ENCODE measurements at regions not wholly inside any gene's neighbourhood (a gene's known extent, or its start where the extent isn't known, plus 50 kb on each side); places are given as distances from the start of the nearest gene placed in this dataset.
"Not testable (repeated sequence)": the region's sequence is repeated elsewhere in the genome, so short reads cannot be mapped to it uniquely, and the experiment has no call there.

DNA sequence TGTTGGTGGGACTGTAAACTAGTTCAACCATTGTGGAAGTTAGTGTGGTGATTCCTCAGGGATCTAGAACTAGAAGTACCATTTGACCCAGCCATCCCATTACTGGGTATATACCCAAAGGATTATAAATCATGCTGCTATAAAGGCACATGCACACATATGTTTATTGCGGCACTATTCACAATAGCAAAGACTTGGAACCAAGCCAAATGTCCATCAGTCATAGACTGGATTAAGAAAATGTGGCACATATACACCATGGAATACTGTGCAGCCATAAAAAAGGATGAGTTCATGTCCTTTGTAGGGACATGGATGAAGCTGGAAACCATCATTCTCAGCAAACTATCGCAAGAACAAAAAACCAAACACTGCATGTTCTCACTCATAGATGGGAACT is 334.5 kb upstream of the SPRY2 start:
- DNase-seq = not testable (repeated sequence)

DNA sequence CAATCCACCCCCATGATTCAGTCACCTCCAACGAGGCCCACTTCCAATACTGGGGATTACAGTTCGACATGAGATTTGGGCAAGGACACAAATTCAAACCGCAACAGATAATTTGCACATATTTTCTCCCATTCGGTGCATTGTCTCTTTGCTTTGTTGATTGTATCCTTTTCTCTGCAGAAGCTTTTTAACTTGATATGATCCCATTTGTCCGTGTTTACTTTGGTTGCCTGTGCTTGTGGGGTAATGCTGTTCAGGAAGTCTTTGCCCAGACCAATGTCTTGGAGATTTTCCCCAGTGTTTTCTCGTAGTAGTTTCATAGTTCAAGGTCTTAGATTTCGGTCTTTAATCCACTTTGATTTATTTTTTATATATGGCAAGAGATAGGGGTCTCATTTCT is 330.8 kb upstream of the SPRY2 start:
- no peak for DNase-seq

DNA sequence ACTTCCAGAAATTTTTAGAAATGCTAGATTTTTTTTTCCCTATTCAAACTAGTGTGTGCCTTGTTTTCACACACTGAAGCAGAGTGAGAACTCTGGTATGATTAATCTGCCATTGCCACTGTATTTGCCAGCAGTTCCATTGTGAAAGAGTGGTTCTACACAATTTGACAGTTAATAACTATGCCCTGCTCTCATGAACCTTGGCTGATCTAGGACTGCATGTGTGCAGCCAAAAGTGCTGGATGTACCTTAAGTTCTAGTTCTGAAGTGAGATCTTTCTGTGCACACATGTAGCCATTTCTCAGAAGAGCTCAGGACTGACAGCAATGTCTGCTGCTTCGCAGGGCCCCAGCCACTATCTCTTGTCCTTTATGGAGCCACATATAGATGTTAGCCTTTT is 328.2 kb upstream of the SPRY2 start:
- DNase-seq = no peak

DNA sequence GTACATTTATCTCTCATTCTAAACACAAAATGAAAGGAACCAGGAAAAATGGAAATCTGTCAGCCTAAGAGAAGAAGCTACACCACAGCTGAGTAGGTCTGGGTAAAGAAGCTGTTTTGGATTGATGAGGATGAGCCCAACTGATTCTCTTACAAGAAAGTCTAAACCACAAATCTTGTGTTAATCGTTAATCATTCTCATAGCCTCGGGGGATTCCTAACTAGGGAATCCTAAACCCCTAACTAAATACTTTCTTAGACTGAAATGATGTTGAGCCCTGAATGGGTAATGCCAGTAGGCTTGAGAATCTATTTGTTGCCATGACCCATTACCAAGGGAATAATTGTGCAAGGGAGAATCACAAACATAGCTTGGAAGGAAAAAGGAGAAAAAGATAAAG is 327.5 kb upstream of the SPRY2 start:
- DNase-seq = no peak

DNA sequence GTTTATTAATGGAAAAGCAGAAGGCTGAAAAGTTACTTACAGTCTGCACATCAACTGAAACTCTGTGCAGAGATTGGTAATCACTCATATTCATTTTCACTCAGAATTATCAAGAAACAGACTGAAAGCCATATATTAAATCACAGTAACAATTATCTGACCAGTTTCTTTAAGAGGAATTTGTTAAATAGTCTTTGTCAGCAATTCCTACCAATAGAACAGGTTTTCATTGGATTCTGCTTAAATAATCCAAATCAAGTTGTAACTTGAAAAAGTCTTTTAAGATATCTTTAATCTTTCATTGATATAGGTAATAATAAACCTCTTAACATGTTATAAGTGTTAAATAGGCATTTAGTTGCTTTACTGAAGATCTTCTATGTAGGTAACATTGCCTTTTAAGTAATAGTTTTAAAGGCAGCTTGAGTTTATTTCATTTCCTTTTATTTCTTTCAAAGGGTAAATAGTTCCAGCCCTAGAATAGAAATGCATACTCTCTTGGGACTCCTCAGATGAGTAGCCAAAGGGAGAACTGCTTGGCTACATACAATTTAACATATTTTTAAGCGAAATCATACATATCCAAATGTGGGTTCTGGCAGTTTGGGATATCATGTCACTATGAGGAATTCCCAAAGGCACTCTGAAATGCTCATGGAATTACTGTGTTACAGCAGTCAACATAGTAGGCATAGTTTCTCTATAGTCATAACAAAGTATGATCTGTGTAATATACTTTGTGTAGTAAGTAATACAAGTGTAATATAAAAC is 326.0 kb upstream of the SPRY2 start:
- DNase-seq = no peak

DNA sequence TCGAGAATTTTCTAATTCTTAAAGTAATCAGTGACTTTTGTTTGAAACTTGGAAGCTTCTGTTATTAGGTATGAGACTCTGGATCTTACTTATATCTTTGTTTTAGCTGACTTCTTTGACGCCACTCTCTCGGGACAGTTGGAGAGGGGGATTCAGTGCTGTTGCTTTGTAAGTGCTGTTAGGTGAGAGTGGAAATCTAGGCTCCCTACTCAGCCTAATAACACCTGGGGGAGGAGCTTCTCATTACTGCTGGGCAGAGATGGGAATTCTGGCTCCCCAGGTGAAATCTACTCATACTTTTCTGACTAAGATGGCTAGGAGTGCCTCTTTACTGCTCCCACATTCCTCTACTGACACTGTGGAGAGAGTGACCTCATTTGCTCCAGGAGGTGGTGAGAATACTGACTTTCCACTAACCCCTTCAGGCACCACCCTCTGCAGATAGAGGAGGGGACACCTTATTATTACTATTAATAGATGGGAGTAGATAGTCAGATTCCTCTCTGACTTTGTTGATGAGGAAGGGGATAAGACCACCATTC is 324.9 kb upstream of the SPRY2 start:
- DNase-seq = no peak

DNA sequence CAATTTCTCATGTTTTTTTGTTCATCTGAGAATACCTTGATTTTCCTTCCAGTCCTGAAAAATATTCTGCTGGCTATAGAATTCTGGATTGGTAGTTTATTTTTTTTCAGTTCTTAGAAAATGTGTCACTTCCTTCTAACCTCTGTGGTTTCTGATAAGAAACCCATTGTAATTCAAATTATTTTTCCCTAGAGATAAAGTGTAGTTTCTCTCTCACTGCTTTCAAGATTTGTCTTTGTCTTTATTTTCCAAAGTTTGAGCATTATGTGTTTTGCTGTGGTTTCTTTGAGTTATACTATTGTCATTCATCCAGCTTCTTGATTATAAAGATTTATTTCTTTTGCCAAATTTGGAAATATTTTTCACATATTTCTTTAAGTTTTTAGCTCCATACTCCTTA is 324.0 kb upstream of the SPRY2 start:
- no peak for DNase-seq

DNA sequence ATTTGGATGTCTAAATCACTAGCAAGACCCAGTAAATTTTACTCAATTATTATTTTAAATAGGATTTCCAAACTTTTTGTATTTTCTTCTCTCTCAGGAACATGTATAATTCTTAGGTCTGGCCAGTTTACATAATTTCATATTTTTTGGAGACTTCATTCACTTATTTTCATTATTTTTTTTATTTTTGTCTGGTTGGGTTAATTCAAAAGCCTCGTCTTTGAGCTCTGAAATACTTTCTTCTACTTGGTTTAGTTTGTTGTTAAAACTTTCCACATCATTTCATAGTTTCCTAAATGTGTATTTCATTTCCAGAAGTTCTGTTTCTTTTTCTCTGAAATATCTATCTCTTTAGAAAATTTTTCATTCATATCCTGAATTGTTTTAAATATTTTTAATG is 322.9 kb upstream of the SPRY2 start:
- DNase-seq = no peak

DNA sequence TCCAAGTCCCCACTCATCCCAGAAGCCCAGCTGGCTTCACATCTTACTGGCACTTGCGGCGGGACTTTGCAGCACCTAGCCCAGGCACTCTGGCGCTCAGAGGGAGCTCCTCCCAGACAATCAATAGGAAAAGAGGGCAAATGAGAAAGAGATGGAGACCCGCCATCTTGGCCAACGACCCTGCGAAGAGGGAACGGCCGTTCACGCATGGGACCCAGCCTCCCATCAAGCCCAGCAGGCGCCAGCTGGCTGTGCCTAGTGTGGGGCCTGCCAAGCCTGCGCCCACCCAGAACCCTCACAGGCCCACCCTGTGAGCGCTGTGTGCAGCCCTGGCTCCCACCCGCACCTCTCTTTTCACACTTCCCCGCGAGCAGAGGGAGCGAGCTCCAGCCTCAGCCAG is 317.8 kb upstream of the SPRY2 start:
- no peak for DNase-seq

DNA sequence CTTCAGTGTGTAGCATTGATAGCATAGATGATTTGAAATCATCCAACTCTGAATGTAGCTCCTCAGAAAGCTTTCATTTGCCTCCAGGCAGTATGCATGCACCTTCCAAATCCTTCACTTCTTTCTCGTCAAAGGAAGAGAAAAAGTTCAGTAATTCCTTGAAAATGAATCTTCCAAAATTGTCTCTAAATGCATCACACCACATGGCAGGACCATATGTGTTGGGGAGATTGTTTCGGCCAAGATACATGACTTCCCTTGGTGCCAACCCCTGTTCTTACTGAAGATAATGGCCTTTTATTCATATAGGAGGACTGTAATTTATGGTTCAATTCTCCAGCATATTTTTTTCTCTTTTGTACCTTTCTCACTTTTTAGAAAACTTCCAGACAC is 315.6 kb upstream of the SPRY2 start:
- no peak for DNase-seq

DNA sequence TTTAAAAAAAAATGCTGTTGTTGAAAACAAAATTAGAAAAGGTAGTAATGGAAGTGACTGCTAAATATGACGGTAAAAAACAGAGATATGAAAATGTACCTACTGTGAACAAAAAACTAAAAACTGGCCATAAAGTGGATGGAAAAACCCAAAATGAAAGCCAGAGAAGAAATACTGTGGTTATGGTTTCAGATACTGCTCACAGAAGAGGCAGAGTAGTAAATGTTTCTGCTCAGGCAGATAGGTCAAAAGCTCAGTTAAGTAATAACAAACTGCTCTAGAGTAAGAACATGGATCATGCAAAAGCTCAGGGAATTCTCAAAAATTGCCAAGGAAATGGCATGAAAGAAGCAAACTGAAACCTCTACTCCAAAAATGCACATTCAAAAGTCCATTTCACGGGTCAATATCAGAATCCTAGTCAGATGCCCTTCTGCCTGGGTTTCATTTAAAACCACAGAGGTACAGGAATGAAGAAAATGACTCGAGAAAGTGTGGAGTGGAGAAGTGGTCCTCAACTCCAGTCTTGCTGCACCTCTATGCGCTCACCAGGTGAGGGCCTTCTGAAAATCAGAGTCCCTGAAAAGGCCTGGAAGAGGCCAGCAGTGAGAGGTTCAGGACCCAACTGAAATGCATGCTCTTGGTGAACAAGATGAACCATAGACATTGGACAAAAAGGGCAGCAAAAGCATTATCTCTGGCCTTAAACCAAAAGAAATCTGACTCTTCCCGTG is 315.0 kb upstream of the SPRY2 start:
- DNase-seq = no peak

DNA sequence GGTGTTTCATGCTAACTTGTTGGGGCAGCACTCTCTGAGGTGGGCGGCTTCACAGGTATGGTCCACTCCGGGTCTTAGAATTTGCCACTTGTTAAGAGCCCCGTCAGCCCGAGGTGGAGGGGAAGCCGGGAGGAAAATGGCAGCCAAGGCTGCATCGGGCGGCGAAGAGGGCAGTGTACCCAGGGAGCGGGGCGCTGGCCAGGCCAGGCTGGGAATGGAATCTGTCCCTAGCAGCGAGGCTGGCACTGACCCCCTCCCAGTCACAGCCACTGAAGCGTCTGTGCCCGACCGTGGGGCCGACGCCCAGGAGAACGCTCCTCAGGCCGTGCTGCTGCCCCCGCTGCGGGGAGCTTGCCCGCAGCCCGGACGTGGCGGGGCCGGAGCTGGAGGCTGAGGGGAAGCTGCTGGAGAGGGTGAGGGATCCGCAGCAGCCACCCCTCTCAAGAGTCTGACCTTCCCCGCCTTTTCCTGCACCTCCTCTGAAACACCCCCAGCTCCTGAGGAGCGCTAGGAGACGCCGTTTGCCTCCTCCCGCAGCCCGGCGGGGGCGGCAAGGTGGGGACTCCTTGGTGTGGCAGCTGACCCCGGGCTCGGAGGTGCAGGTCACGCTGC is 313.8 kb upstream of the SPRY2 start:
- DNase-seq = no peak

DNA sequence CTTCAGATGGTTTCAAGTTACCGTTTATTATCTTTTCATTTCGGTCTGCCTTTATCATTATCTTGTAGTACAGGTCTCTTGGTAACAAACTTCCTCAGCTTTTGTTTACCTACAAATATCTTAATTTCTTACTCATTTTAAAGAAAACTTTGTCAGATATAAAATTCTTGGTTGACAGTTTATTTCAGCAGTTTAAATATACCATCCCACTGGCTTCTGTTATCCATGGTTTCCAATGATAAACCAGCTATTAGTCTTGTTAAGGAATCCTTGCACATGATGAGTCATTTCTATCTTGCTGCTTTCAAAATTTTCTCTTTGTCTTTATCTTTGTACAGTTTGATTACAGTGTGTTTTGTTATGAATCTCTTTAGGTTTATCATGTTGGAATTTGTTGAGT is 308.3 kb upstream of the SPRY2 start:
- no peak for DNase-seq

DNA sequence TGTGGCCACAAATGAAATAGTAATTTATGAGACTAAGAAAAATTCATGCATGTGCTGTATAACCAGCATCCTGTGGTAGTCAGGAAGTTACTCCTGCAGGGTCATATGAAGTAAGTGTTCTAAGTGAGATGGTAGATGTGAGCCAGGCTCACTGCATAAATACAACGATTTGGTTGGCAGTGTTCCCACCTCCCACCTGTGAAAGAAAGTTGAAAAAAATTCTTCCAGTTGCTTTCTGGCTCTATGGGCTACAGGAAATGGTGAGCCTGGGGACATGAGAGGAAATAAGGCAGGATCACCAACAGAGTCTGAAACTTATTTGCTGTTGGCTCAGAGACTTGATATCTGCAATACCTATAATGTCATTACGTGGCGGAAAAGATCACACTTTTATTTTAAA is 301.7 kb upstream of the SPRY2 start:
- no peak for DNase-seq

DNA sequence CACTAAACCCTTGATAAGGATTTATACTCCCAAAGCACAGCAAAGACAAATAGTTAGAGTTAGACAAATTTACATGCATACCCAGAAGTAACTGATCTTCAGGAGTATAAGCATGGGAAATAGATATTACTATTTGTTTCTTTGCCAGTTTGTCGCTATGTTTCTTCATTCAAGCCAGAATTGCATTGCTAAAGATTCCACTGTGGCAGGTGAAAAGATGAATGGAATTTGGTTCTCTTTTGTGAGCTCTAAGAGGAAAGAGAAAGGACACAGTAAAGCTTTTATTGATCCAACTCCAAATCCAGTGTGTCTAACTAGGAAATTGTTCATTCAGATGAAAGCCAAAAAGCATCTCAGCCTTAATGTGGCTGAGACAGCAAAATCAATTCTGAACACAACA is 292.3 kb upstream of the SPRY2 start:
- no peak for DNase-seq

DNA sequence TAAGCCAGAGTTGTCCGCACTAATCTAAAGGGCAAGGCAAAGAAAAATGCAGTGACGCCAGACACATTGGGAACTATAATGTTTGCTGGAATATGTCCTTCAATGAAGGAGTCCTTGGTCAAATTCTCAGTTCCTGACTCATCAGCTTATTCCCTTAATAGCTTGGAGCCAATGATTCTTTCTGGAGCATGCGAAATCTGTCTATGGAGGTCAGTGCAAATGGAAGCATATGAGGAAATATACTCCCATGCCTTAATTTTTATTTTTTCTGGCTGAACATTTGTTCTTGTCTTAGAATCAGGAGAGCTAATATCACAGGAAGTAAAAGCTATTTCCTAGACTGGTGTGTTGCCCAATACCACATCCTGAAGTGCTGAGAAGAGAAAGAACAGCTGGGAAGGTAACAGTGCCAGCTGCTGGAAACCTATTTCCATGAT is 289.8 kb upstream of the SPRY2 start:
- DNase-seq = no peak

DNA sequence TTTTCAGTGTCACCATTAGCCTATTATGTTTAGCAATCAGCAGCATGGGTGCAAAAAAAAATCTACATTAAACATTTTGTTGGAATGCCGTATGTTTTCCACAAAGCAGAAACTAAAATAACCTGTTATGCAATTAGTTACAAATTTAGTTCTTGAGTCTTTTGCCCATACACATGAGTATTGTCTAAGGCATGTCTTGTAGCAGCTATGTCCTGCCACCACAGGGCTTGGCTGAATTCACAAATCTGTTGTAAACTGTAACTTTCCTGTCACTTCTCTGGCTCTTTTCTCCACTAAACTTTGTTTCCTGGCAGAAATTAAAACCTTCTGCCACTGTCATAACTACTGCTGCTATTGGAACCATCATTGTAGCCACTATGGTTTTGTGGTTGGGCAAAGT is 277.9 kb upstream of the SPRY2 start:
- no peak for DNase-seq

DNA sequence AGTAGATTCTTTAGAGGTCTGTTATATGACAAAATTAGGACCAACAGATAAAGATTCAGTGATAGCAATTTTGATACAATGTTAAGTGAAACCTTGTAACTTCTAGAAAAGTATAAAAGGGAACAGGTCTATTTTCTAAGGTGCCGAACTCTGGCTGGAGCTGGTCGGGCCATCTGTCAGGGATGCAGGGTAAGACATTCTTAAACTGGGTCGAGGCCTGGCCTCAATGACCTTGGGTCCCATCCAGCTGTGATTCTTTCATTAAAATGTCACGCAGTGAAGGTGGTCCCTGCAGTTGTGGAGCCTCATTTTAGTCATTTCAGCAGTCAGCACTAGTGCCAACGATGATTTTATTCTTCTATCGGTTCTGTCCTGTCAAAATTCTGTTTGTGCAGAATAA is 271.9 kb upstream of the SPRY2 start:
- no peak for DNase-seq

DNA sequence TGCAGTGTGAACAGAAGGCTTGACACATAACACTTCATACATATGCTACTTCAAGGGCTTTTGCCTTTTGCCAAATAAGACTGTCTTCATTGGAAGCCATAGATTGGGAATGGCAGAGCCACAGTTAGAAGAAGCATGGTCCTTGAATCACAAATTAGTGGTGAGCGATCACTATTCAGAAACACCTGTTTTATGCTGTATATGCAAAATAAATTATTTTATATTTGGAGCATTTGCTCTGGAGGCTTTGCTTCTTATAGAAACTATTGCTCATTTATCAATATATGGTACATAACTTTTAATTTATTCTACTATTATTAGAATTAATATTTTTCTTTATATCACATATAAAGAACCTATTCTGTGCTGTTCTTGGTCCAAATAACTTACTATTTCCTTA is 270.4 kb upstream of the SPRY2 start:
- no peak for DNase-seq

DNA sequence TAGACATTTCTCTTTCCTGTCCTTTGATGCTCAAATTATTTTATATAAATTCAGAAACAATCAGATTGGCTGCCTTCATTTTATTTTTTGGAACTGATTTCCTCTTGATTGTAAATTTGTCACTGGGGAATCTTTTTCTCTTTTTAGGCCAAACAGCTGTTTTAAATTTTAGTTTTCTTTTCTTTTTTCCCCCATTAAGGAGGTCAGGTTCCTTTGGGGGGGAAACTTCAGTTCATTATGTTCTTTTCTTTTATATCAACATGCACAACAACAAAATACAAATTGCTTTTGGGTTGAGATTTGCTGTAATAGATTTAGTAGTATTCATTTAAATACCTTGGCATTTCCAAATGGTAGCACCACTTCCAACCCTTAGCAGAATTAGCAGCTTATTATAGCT is 264.8 kb upstream of the SPRY2 start:
- no peak for DNase-seq

DNA sequence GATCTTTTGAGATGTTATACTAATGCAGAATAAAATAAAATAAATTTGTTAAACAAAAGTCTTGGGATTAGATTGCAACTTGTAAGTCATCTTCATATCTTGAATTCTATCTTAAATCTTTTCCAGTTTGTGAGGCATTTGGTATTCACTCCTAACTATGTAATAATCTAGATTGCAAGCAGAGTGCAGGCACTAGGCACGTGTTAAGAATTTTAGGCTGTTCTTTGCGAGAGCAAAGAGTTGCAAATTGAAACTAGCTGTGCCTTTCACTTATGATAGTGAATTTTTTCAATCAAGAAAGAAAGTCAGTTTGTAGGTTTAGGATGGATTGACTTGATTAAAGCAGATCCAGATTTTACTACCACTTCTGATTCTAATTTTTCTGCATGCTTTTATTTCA is 264.1 kb upstream of the SPRY2 start:
- no peak for DNase-seq

DNA sequence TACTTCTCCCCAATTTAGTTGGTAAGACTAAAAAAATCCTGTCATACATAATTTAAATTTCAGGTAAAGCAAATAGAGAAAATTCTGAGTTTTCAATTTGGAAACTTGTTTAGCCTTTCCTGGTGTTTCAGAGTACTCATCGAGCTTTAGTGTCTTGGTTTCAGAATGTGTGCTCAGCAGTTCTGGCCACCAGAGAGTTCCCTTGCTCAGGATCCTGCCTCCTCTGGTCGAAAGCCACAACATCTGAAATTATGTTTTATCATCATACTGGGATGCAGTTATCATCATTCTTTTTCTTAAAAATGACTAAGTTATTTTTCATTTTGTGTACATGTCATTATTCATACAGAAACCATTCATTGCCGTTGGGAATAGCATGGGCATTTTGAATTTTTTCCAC is 263.2 kb upstream of the SPRY2 start:
- no peak for DNase-seq

DNA sequence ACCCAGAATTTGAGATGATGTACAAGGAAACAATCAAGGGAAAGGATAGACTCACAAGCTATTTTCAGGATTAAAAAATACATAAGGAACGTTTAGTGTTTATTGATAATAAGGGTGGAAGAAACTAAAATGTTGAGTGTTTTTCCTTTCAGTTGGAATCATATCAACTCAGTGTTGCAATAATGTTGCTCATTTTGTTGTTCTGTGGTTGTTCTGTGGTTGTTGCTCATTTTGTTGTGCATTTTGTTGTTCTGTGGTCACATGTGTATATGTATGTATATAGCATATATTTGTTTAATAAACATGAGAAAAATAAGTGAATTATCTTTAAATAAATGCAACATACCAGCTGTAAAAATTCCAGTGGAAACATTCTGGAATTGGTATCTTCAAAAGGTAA is 262.4 kb upstream of the SPRY2 start:
- DNase-seq = no peak

DNA sequence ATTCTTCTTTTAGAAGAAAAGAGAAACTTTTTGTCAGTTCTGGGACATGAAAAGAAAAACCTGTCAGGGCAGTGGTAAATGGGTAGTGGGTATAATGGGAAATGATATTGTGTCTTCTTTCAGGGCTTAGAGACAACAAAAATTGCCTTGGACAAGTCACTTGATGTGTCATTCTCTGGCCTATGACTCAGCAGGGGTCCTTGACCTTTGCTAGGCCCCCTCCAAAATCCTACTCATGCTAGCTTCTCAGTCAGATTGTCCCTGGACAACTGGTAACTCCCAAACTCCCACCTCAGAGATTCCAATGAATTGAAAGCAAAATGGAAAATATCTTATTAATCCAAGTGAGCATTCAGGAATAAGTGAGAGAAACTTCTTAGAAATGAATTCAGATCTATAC is 258.8 kb upstream of the SPRY2 start:
- no peak for DNase-seq
